HG03558 (cell line): ENCODE measurements at regions not wholly inside any gene's neighbourhood (a gene's known extent, or its start where the extent isn't known, plus 50 kb on each side); places are given as distances from the start of the nearest gene placed in this dataset.
A peak's percentile ranks its signal among the peaks of the same experiment; 100 is the strongest.
"Not testable (repeated sequence)": the region's sequence is repeated elsewhere in the genome, so short reads cannot be mapped to it uniquely, and the experiment has no call there.

Experiments
- ATAC-seq: cut with Tn5 transposase; IDR thresholded peaks from one replicate; pipeline ENCODE4 v1.9.1; 2021; ENCODE audit warnings: moderate number of reproducible peaks; ENCODE audit not compliant: unreplicated experiment; ENCODE audit errors: extremely low read depth

DNA sequence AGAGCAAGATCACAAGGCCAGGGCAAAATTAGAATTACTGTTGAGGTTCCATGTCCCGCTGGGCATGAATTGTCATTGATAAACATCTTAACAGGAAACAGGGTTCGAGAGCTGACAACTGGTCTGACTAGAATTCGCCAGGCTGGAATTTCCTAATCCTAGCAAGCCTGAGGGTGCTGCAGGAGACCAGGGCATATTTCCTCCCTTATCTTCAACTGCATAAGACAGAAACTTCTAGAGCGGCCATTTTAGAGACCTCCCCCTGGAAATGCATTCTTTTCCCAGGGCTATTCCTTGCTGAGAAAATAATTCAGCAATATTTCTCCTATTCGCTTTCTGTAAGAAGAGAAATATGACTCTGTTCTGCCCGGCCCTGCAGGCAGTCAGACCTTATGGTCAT is 158.6 kb upstream of the CCN2 start:
- not testable (repeated sequence) for ATAC-seq

GRCh38 chr6:132107896-132108295 is 156.7 kb upstream of the CCN2 start:
- no peak for ATAC-seq

DNA sequence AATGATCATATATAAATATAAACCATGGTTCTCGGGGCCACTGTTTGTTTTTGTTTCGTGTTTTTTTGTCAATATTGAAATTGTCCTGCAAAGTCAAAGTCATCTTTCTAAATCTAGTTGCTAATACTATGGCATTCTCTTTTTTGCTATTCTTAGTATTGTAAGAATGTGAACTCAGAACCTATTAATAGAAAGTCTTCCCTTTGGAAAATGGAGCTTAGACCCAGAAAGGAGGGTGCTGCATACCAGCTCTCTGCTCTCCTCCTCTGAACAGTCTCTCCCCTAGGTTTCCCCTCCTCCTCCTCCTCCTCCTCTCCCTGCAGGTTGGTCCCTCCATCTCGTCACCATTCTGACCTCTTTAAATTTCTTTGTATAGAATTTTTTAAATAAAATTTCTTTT is 150.4 kb upstream of the CCN2 start:
- ATAC-seq, result no peak

- ATAC-seq, result no peak
These were observed 149.3 kb upstream of the CCN2 start for GRCh38 chr6:132100388-132100990.

- no peak for ATAC-seq
These were observed 145.8 kb upstream of the CCN2 start for GRCh38 chr6:132096996-132097395.

- ATAC-seq, result no peak
These were observed 145.1 kb upstream of the CCN2 start for GRCh38 chr6:132096245-132096644.

GRCh38 chr6:132089173-132089572 is 138.0 kb upstream of the CCN2 start:
- no peak for ATAC-seq

- no peak for ATAC-seq
These were observed 137.0 kb upstream of the CCN2 start for GRCh38 chr6:132088150-132088549.

DNA sequence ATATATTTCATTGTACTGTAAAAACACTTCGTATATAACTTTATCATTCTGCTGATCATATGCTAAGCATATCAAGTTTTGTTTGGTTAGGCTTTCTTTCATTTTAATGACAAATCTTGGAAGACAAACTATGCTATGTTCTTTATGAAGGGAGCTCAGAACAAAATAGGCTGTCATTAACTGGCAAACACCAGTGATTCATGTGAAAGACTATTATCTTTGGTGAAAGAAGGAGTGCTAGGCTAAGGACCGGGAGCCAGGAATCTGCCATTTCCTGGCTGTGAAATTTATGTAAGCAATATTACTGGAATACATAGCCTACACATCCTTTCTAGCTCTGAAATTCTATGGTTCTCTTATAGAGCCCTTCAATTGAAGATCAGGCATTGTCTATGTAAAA is 136.2 kb upstream of the CCN2 start:
- ATAC-seq, result no peak

DNA sequence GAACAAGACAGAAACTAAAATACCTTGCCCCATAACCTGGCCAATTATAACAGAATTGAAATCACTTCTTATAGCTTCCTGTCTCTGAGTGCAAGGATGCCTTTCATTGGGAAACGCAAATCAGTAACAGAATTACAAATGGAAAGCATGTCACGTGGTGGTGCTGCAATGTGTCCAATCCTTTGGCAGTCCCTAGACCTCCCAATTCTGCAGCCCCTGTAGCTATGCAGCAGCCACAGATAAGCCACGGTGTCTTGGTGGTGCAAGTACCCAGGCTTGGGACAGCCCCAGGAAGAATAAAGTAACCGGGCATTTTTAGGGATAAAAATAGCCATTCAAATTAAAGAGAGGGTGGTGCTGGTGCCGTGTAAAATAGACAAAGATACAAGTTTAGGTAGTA is 134.6 kb upstream of the CCN2 start:
- no peak for ATAC-seq

DNA sequence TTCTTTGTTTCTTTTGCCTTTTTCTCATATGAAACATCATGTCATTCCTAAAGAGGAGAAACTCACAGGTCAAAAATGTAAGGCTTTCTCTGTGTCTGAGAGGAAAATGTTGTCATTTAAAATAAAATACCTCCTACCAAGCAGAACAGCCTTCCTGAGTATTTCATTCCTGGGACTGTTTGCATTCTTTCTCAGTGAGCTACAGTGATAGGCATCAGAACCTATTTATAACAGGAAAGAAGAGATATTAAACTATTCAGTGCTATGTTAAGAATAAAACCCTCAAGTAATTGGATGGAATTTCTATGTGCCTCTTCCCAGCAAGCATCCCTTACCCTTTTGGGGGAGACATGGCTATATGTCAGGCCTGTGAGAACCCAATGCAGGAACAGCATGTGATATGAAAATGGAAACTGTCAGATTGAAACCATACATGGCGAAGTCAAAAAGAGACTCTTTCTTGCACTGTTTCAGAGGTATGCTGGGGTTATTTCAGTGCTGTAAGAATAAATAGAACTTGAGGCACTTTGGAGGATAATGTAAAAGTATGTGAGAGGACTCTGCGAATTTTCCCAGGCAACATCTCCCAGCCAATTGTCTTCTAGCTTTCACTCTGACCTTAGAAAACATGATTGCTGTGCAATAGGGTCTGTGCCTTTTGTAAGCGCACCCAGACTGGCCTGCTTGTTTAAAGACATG is 133.8 kb upstream of the CCN2 start:
- ATAC-seq, result peak; percentile 39

- no peak for ATAC-seq
These were observed 131.2 kb upstream of the CCN2 start for GRCh38 chr6:132082421-132082820.

DNA sequence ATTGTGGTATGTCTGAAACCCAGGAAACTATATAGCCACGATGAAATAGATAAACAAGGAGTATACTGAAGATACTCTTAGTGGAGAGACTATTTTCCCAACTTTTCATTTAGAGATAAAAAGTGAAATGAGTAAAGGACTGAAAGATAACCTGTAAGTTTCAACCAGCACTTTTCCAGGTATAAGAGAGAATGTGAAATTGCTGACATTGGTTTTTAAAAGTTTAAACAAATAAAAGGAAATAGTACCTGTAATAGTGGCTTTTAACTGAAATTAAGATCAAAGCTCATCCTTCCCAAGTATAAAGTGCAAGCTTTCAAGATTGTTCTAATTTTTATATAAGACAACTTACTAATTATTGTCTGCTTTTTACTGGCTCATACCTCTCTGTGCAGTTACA is 130.2 kb upstream of the CCN2 start:
- no peak for ATAC-seq

- no peak for ATAC-seq
These were observed 128.1 kb upstream of the CCN2 start for GRCh38 chr6:132079286-132079685.

- ATAC-seq, result no peak
These were observed 125.3 kb upstream of the CCN2 start for GRCh38 chr6:132076452-132076851.

GRCh38 chr6:132072831-132073230 is 121.7 kb upstream of the CCN2 start:
- no peak for ATAC-seq

GRCh38 chr6:132072271-132072670 is 121.1 kb upstream of the CCN2 start:
- no peak for ATAC-seq

GRCh38 chr6:132070356-132070755 is 119.2 kb upstream of the CCN2 start:
- ATAC-seq, result no peak

GRCh38 chr6:132068766-132069165 is 117.6 kb upstream of the CCN2 start:
- no peak for ATAC-seq

DNA sequence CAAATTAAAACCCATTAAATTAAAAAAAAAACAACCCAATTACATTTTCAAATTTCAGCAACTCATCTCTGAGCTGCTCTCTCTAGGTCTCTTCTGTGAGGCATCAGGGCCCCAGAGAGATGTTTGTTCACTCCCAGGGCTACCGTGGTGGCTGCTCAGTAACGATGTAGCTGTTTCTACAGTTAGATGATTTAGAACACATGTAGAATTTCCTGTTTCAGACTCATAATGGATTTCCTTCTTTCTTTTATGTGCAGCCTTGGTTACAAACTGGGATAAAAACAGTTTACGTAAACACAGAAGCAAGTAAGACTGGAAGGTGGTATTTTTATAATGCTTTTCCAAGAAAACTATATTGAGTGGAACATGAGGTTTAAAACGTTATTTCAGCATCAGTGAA is 116.1 kb upstream of the CCN2 start:
- ATAC-seq, result no peak

DNA sequence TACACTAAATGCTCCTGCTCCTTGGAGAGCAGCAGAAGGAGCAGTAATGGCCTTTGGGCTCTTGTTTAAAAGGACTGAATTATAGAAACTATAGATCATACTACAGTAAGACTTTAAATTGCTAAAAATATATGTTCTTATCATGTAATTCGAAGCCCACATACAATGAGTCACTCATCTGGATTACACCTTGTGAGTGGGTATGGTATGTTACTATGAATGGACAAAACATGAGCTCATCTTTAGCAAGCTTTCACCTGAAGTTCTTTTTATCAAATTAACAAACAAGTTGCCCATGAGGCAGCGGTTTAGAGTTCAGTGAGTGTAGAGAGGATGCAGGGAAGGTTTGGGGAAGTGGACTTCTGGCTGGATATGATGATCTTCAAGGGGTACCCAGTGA is 114.4 kb upstream of the CCN2 start:
- ATAC-seq, result no peak

DNA sequence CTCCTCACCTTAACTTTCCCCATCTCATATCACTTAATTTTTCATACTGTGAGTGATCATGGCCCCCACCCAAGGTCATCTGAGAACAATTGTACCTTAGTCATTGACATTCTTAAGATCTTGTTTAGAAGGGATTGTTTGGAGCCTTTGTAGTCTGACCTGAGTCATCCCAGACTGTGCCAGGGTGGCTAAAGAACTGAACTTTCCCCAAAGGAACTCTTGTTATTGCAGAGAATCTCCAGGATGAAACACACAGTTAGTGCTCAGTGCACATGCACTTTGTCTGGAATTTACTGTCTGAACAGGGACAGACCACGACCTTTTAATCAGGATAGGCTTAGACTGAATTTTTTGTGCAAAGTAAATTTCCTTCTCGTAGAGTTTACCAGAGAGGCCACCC is 112.6 kb upstream of the CCN2 start:
- ATAC-seq, result no peak
